Gastroesophageal sphincter (tissue), 4 donors: ENCODE measurements at regions not wholly inside any gene's neighbourhood (a gene's known extent, or its start where the extent isn't known, plus 50 kb on each side); places are given as distances from the start of the nearest gene placed in this dataset.

ENCODE experiments used
- ATAC-seq: fragments of 150-250 bp; one replicate; pipeline ENCODE4 v1.9.1; 2016; ENCODE audit warnings: mild to moderate bottlenecking, moderate library complexity
- H3K27ac ChIP-seq, 4 donors: fragments of 200-600 bp; sonication (generic) in 3 of 4; 1 replicate in 3 of 4; 2 replicates in 1 of 4; pipeline ENCODE4 v1.5.1; 2016 to 2019
- H3K27me3 ChIP-seq: fragments of 200-600 bp; sonication (generic); one replicate; pipeline ENCODE4 v1.5.1; 2019
- H3K36me3 ChIP-seq, 2 donors: fragments of 200-600 bp; sonication (generic); one replicate each; pipeline ENCODE4 v1.5.1; 2019; ENCODE audit warnings: control low read depth in 1 of 2
- H3K4me1 ChIP-seq, 3 donors: fragments of 200-600 bp; sonication (generic); 1 replicate in 2 of 3; 2 replicates in 1 of 3; pipeline ENCODE4 v1.5.1; 2016 to 2019; ENCODE audit warnings: control low read depth in 2 of 3
- H3K4me3 ChIP-seq, 2 donors: fragments of 200-600 bp; sonication (generic); one replicate each; pipeline ENCODE4 v1.5.1; 2019; ENCODE audit warnings: mild to moderate bottlenecking in 1 of 2, moderate library complexity in 1 of 2
- H3K9me3 ChIP-seq, 3 donors: fragments of 200-600 bp; sonication (generic); one replicate each; pipeline ENCODE4 v1.5.1; 2017 to 2019; ENCODE audit warnings: control low read depth in 2 of 3
- CTCF ChIP-seq, 4 experiments: fragments of 200-600 bp in 2 of 4; fragments of 450-650 bp in 2 of 4; sonication (generic) in 1 of 4; IDR thresholded peaks; one replicate each; pipeline ENCODE4 v1.5.1; 2017 to 2019; ENCODE audit warnings: antibody characterized with exemption in 4 of 4, mild to moderate bottlenecking in 2 of 4, moderate library complexity in 2 of 4
- EP300 ChIP-seq: sonication (generic); formaldehyde crosslinking; IDR thresholded peaks from one replicate; pipeline ENCODE4 v1.6.1; 2017; ENCODE audit warnings: antibody characterized with exemption, mild to moderate bottlenecking
- POLR2A ChIP-seq, 2 donors: fragments of 450-650 bp; IDR thresholded peaks; one replicate each; pipeline ENCODE4 v1.6.1; 2017; ENCODE audit warnings: antibody characterized with exemption in 2 of 2, mild to moderate bottlenecking in 2 of 2, moderate library complexity in 1 of 2
- POLR2AphosphoS5 ChIP-seq: sonication (generic); formaldehyde crosslinking; IDR thresholded peaks from one replicate; pipeline ENCODE4 v1.6.1; 2017; ENCODE audit warnings: antibody characterized with exemption
- WGBS, 2 donors: methylation state at CpG; one replicate each; pipeline ENCODE4 v1.1.5; 2018; ENCODE audit warnings: low coverage in 1 of 2; 5-methylcytosine and 5-hydroxymethylcytosine counted together

GRCh38 chr4:151553874-151554273 lies 144.9 kb downstream of the FHIP1A start:
- no peaks in the 10 kb centered on the region for H3K4me1 ChIP-seq
- WGBS, 2 donors, result 44 to 51% methylated on average over 2 of the region's 2 CpGs

GRCh38 chr4:151555151-151555945 lies 146.4 kb downstream of the FHIP1A start:
- WGBS, 2 donors, result 33 to 46% methylated on average over 1 of the region's 1 CpG
- peaks cover 0 to 7% (median 0%) of the 10 kb centered on the region in 3 donors for H3K9me3 ChIP-seq
- ATAC-seq, result no peak
- H3K36me3 ChIP-seq, result no peaks in the 10 kb centered on the region
- TF ChIP-seq POLR2A (IDR thresholded peaks at IDR 0.05), result no peak
- no peak for TF ChIP-seq CTCF (IDR thresholded peaks at IDR 0.05)
- TF ChIP-seq EP300, result no peak
- no peak for TF ChIP-seq POLR2AphosphoS5
- no peak overlapping the region for H3K27ac ChIP-seq
- no peaks in the 10 kb centered on the region for H3K27me3 ChIP-seq
- no peak overlapping the region for H3K4me3 ChIP-seq
- H3K4me1 ChIP-seq, result no peaks in the 10 kb centered on the region

More at GRCh38 chr4:151553874-151554273, 144.9 kb downstream of the FHIP1A start:
- TF ChIP-seq POLR2AphosphoS5 (no peak), CTCF (IDR thresholded peaks at IDR 0.05) (no peak), POLR2A (IDR thresholded peaks at IDR 0.05) (no peak), EP300 (no peak)
- Histone ChIP-seq H3K27ac (no peak overlapping the region), H3K27me3 (no peaks in the 10 kb centered on the region), H3K9me3 (peaks cover 0 to 17% (median 0%) of the 10 kb centered on the region in 3 donors), H3K4me3 (no peak overlapping the region), H3K36me3 (no peaks in the 10 kb centered on the region)
- no peak for ATAC-seq

GRCh38 chr4:151558496-151559113 lies 149.6 kb downstream of the FHIP1A start:
- Histone ChIP-seq H3K4me1 (no peaks in the 10 kb centered on the region), H3K9me3 (no peaks in the 10 kb centered on the region), H3K27me3 (no peaks in the 10 kb centered on the region), H3K27ac (no peak overlapping the region), H3K4me3 (no peak overlapping the region), H3K36me3 (no peaks in the 10 kb centered on the region)
- TF ChIP-seq POLR2AphosphoS5 (no peak), POLR2A (IDR thresholded peaks at IDR 0.05) (no peak), EP300 (no peak), CTCF (IDR thresholded peaks at IDR 0.05) (no peak)
- WGBS, 2 donors, result 84 to 92% methylated on average over 3 of the region's 3 CpGs
- no peak for ATAC-seq

GRCh38 chr4:151559595-151559994 lies 150.6 kb downstream of the FHIP1A start:
- Histone ChIP-seq H3K9me3 (no peaks in the 10 kb centered on the region), H3K4me1 (no peaks in the 10 kb centered on the region), H3K36me3 (no peaks in the 10 kb centered on the region), H3K4me3 (no peak overlapping the region), H3K27ac (no peak overlapping the region), H3K27me3 (no peaks in the 10 kb centered on the region)
- TF ChIP-seq POLR2A (IDR thresholded peaks at IDR 0.05), result no peak
- no peak for TF ChIP-seq EP300
- no peak for TF ChIP-seq POLR2AphosphoS5
- TF ChIP-seq CTCF (IDR thresholded peaks at IDR 0.05), result no peak
- 68 to 82% methylated on average over 2 of the region's 2 CpGs for WGBS, 2 donors
- no peak for ATAC-seq
